ENCODE measurements at regions not wholly inside any gene's neighbourhood (a gene's known extent, or its start where the extent isn't known, plus 50 kb on each side); places are given as distances from the start of the nearest gene placed in this dataset.
A peak's percentile ranks its signal among the peaks of the same experiment; 100 is the strongest.
"Not testable (repeated sequence)": the region's sequence is repeated elsewhere in the genome, so short reads cannot be mapped to it uniquely, and the experiment has no call there.

DNA sequence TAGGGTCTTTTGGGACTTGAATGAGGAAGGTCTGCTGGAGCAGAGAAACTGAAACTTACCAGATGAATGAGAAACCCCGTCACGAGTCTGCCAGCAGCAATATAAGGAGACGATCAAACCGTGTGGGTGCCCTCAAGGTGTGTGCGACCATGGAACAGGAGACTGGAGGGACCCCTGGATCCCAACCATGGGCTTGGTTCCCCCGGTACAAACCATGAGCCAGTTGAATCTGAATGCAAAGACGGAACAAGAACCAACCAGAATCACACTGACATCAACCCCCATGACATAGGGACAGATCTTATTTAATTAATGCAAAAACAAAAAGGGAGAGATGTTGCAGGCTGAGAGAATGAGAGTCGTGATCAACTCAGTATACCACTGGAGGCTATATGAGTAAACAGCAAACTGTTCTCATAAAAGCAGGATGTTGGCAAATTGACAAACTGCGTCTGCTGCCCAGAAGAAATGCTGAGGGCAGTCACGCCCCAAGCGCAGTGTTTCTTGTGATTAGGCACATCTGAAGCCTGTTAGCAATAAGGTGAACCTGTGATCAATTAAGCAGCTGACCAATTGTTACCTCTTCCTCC is 475.5 kb upstream of the ACO1 start:
- H3K27ac Mint-ChIP-seq, result no peak overlapping the region
- intact Hi-C loops (cut with micrococcal nuclease), result no loop called here

DNA sequence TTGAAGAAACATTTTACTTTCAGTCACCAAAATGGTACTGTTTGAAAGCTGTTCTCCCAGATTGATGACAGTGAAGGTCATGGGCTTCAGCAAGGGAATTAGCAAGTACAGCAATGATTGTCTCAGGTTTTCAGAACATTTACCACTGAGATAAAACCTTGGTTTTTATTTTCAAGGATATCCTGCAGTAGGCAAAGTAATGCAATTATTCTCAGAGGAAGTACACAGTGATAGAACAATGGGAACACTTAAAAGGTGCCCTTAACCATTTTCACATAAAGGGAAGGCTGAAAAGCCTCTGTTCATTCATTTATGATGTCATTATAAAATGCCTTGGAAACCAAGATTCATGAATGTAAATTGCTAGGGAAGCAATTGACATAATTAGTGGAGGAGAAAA is 471.8 kb upstream of the ACO1 start:
- H3K4me3 ChIP-seq (ENCODE audit: low read length in 2 of 2), result no peak overlapping the region
- H3K9me3 ChIP-seq (ENCODE audit: control insufficient read depth in 1 of 2, low read length in 2 of 2), result no peaks in the 10 kb centered on the region
- intact Hi-C loops (cut with micrococcal nuclease), result no loop called here
- H3K27ac Mint-ChIP-seq, result no peak overlapping the region
- no peaks in the 10 kb centered on the region for H3K4me1 ChIP-seq (ENCODE audit: insufficient read depth, low read length)
- no peaks in the 10 kb centered on the region for H3K36me3 Mint-ChIP-seq
- H3K27me3 Mint-ChIP-seq, result peaks cover 0 to 3% of the 10 kb centered on the region in 2 donors
- CTCF ChIA-PET (ENCODE audit: partially characterized antibody), result no interaction called here
- H3K27ac ChIP-seq (ENCODE audit: low read depth, low read length), result no peak overlapping the region
- no peak overlapping the region for H3K4me3 Mint-ChIP-seq
- H3K9me3 Mint-ChIP-seq, result no peaks in the 10 kb centered on the region
- no peaks in the 10 kb centered on the region for H3K27me3 ChIP-seq (ENCODE audit: insufficient read depth, low read length)
- no peaks in the 10 kb centered on the region for H3K36me3 ChIP-seq (ENCODE audit: insufficient read depth, low read length)
- DNase-seq, result no peak
- H3K4me1 Mint-ChIP-seq, result peaks cover 0 to 4% (median 1%) of the 10 kb centered on the region in 4 donors
- POLR2A ChIA-PET (ENCODE audit: partially characterized antibody), result no interaction called here

More for the DNA sequence above, 475.5 kb upstream of the ACO1 start:
- Histone ChIP-seq H3K36me3 (ENCODE audit: insufficient read depth, low read length) (no peaks in the 10 kb centered on the region), H3K27ac (ENCODE audit: low read depth, low read length) (no peak overlapping the region), H3K27me3 (ENCODE audit: insufficient read depth, low read length) (no peaks in the 10 kb centered on the region), H3K9me3 (ENCODE audit: control insufficient read depth in 1 of 2, low read length in 2 of 2) (no peaks in the 10 kb centered on the region), H3K4me1 (ENCODE audit: insufficient read depth, low read length) (no peaks in the 10 kb centered on the region), H3K4me3 (ENCODE audit: low read length in 2 of 2) (no peak overlapping the region)
- Mint-ChIP-seq H3K9me3 (no peaks in the 10 kb centered on the region), H3K36me3 (no peaks in the 10 kb centered on the region), H3K4me3 (peak overlapping the region in 3 of 8 donors; percentile 2 to 32 (median 11)), H3K4me1 (peaks cover 0 to 4% (median 1%) of the 10 kb centered on the region in 4 donors), H3K27me3 (peaks cover 0 to 3% of the 10 kb centered on the region in 2 donors)
- DNase-seq, result no peak
- CTCF ChIA-PET (ENCODE audit: partially characterized antibody), result no interaction called here
- POLR2A ChIA-PET (ENCODE audit: partially characterized antibody), result no interaction called here

DNA sequence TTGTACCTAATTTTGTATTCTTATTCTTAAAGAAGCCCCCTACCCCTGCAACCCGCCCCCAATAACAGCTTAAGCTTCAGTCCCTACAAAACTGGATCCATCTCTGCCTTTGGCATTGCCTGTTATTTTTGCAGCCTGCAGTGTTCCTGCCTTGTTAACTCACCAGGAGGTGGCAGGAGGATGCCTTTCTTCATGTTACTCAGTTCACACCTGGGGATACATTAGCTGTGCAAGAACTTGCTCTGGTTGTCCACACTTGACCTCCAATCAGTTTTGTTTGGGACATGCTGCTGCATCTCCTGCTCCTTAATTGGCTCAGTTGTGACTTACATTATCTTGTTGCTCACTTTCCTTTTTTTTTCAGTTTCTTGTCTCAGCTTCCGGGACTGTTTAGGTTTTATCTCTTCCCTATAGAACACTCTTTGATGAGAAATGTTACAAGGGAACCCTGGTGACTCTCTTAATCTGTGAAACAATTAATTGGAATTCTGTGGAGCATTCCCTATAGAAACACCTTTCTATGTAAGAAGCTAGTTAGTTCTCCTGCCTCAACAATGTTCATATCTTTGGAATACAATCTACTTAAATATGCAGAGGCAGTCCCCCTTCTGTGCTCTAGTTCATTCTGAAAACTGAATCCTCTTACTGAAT is 467.7 kb upstream of the ACO1 start:
- ChIA-PET POLR2A (ENCODE audit: partially characterized antibody) (no interaction called here), CTCF (ENCODE audit: partially characterized antibody) (interaction anchor here (1.1 kb wide), 1 partner anchor 11 kb away, joined by 3 read pairs; no protein-coding TSS in a partner anchor)
- H3K27me3 ChIP-seq (ENCODE audit: insufficient read depth, low read length), result no peaks in the 10 kb centered on the region
- Mint-ChIP-seq H3K4me3 (no peak overlapping the region), H3K4me1 (no peaks in the 10 kb centered on the region), H3K27ac (no peak overlapping the region), H3K27me3 (peaks cover 0 to 3% of the 10 kb centered on the region in 2 donors), H3K9me3 (peaks cover 0 to 3% (median 0%) of the 10 kb centered on the region in 8 donors), H3K36me3 (no peaks in the 10 kb centered on the region)
- intact Hi-C loops (cut with micrococcal nuclease), result no loop called here
- no peaks in the 10 kb centered on the region for H3K36me3 ChIP-seq (ENCODE audit: insufficient read depth, low read length)
- no peak overlapping the region for H3K27ac ChIP-seq (ENCODE audit: low read depth, low read length)
- no peaks in the 10 kb centered on the region for H3K4me1 ChIP-seq (ENCODE audit: insufficient read depth, low read length)
- no peaks in the 10 kb centered on the region for H3K9me3 ChIP-seq (ENCODE audit: control insufficient read depth in 1 of 2, low read length in 2 of 2)
- no peak overlapping the region for H3K4me3 ChIP-seq (ENCODE audit: low read length in 2 of 2)
- no peak for DNase-seq

DNA sequence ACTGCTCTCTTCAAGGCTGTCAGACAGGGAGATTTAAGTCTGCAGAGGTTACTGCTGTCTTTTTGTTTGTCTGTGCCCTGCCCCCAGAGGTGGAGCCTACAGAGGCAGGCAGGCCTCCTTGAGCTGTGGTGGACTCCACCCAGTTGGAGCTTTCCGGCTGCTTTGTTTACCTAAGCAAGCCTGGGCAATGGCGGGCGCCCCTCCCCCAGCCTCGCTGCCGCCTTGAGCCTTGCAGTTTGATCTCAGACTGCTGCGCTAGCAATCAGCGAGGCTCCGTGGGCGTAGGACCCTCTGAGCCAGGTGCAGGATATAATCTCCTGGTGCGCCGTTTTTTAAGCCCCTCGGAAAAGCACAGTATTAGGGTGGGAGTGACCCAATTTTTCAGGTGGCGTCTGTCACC is 446.7 kb upstream of the ACO1 start:
- H3K4me1 ChIP-seq (ENCODE audit: insufficient read depth, low read length); H3K27ac Mint-ChIP-seq; DNase-seq; H3K4me1 Mint-ChIP-seq; H3K9me3 ChIP-seq (ENCODE audit: control insufficient read depth in 1 of 2, low read length in 2 of 2); intact Hi-C loops (cut with micrococcal nuclease); H3K36me3 ChIP-seq (ENCODE audit: insufficient read depth, low read length); POLR2A ChIA-PET (ENCODE audit: partially characterized antibody); H3K27ac ChIP-seq (ENCODE audit: low read depth, low read length); CTCF ChIA-PET (ENCODE audit: partially characterized antibody); H3K4me3 ChIP-seq (ENCODE audit: low read length in 2 of 2); H3K27me3 ChIP-seq (ENCODE audit: insufficient read depth, low read length); H3K36me3 Mint-ChIP-seq; H3K27me3 Mint-ChIP-seq; H3K9me3 Mint-ChIP-seq; H3K4me3 Mint-ChIP-seq: not testable (repeated sequence)

DNA sequence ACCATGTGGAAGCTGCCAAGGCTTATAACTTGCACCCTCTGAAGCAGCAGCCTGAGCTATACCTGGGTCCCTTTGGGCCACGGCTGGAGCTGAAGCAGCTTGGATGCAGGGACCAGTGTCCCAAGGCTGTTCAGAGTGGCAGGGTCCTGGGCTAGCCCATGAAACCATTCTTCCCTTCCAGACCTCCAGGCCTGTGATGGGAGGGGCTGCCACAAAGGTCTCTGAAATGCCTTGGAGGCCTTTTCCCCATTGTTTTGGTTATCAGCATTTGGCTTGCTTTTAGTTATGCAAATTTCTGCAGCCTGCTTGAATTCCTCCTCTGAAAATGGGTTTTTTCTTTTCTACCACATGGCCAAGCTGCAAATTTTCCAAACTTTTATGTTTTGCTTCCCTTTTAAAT is 433.7 kb upstream of the ACO1 start:
- Mint-ChIP-seq H3K4me3 (no peak overlapping the region), H3K27ac (no peak overlapping the region), H3K27me3 (peaks cover 0 to 2% of the 10 kb centered on the region in 2 donors), H3K36me3 (no peaks in the 10 kb centered on the region), H3K4me1 (no peaks in the 10 kb centered on the region), H3K9me3 (peaks cover 0 to 8% (median 1%) of the 10 kb centered on the region in 8 donors)
- Histone ChIP-seq H3K4me3 (ENCODE audit: low read length in 2 of 2) (no peak overlapping the region), H3K4me1 (ENCODE audit: insufficient read depth, low read length) (no peaks in the 10 kb centered on the region), H3K27me3 (ENCODE audit: insufficient read depth, low read length) (no peaks in the 10 kb centered on the region), H3K9me3 (ENCODE audit: control insufficient read depth in 1 of 2, low read length in 2 of 2) (no peaks in the 10 kb centered on the region), H3K36me3 (ENCODE audit: insufficient read depth, low read length) (no peaks in the 10 kb centered on the region), H3K27ac (ENCODE audit: low read depth, low read length) (no peak overlapping the region)
- CTCF ChIA-PET (ENCODE audit: partially characterized antibody), result no interaction called here
- DNase-seq, result no peak
- POLR2A ChIA-PET (ENCODE audit: partially characterized antibody), result no interaction called here
- intact Hi-C loops (cut with micrococcal nuclease), result no loop called here

DNA sequence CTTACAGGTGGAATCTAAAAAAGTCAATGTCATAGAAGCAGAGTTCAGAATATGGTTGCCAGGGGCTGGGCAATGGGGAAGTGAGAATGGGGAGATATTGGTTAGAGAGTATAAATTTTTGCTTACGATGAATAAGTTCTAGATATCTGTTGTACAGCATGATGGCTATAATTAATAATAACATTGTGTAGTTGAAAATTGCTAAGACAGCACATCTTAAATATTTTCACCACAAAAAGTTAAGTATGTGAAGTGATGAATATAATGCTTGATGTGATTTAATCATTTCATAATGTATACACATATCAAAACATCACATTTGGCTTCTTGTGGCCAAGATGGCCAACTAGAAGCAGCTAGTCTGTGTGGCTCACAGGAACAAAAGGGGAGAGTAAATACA is 425.9 kb upstream of the ACO1 start:
- no peak overlapping the region for H3K4me3 ChIP-seq (ENCODE audit: low read length in 2 of 2)
- ChIA-PET CTCF (ENCODE audit: partially characterized antibody) (no interaction called here), POLR2A (ENCODE audit: partially characterized antibody) (no interaction called here)
- no peaks in the 10 kb centered on the region for H3K27me3 ChIP-seq (ENCODE audit: insufficient read depth, low read length)
- H3K27ac ChIP-seq (ENCODE audit: low read depth, low read length), result no peak overlapping the region
- Mint-ChIP-seq H3K27me3 (no peaks in the 10 kb centered on the region), H3K4me1 (no peaks in the 10 kb centered on the region), H3K27ac (no peak overlapping the region), H3K9me3 (peaks cover 3 to 41% (median 22%) of the 10 kb centered on the region in 8 donors), H3K36me3 (no peaks in the 10 kb centered on the region), H3K4me3 (no peak overlapping the region)
- intact Hi-C loops (cut with micrococcal nuclease), result no loop called here
- no peaks in the 10 kb centered on the region for H3K36me3 ChIP-seq (ENCODE audit: insufficient read depth, low read length)
- no peaks in the 10 kb centered on the region for H3K4me1 ChIP-seq (ENCODE audit: insufficient read depth, low read length)
- no peak for DNase-seq
- no peaks in the 10 kb centered on the region for H3K9me3 ChIP-seq (ENCODE audit: control insufficient read depth in 1 of 2, low read length in 2 of 2)

DNA sequence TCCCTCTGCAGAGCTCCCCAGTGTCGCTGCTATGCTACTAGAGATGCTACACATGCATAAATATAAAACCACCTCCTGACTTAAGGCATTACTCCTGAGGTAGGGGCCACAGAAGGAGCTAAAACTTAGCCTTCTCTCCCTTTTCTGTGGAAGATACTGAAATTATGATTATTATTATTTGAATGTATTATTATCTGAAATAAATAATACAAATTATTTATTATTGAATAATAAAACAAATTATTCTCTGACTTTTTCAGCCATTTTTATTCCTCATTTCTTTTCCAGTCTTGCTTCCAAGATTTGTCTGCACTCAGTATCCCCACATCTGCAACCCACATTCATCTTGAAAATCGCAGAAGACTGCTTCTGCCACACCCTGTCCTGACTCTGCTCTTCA is 414.9 kb upstream of the ACO1 start:
- H3K4me1 Mint-ChIP-seq, result no peaks in the 10 kb centered on the region
- ChIA-PET POLR2A (ENCODE audit: partially characterized antibody) (no interaction called here), CTCF (ENCODE audit: partially characterized antibody) (no interaction called here)
- no peaks in the 10 kb centered on the region for H3K4me1 ChIP-seq (ENCODE audit: insufficient read depth, low read length)
- no peaks in the 10 kb centered on the region for H3K9me3 ChIP-seq (ENCODE audit: control insufficient read depth in 1 of 2, low read length in 2 of 2)
- no peaks in the 10 kb centered on the region for H3K36me3 Mint-ChIP-seq
- DNase-seq, result no peak
- no peak overlapping the region for H3K27ac ChIP-seq (ENCODE audit: low read depth, low read length)
- no peaks in the 10 kb centered on the region for H3K27me3 Mint-ChIP-seq
- no peaks in the 10 kb centered on the region for H3K27me3 ChIP-seq (ENCODE audit: insufficient read depth, low read length)
- peaks cover 0 to 4% (median 0%) of the 10 kb centered on the region in 8 donors for H3K9me3 Mint-ChIP-seq
- no peaks in the 10 kb centered on the region for H3K36me3 ChIP-seq (ENCODE audit: insufficient read depth, low read length)
- no peak overlapping the region for H3K4me3 ChIP-seq (ENCODE audit: low read length in 2 of 2)
- no peak overlapping the region for H3K27ac Mint-ChIP-seq
- no peak overlapping the region for H3K4me3 Mint-ChIP-seq
- intact Hi-C loops (cut with micrococcal nuclease), result no loop called here

Data from CD4-positive, alpha-beta memory T cell (primary cell).